Effector CD4-positive, alpha-beta T cell (primary cell): ENCODE measurements at regions not wholly inside any gene's neighbourhood (a gene's known extent, or its start where the extent isn't known, plus 50 kb on each side); places are given as distances from the start of the nearest gene placed in this dataset.
"Not testable (repeated sequence)": the region's sequence is repeated elsewhere in the genome, so short reads cannot be mapped to it uniquely, and the experiment has no call there.

ENCODE experiments used
- DNase-seq: peaks from one replicate; pipeline ENCODE4 v3.0.0-alpha.2; 2020

- no peak for DNase-seq
Measured at GRCh38 chr2:220377482-220378155, 750.2 kb downstream of the SLC4A3 start.

- DNase-seq: not testable (repeated sequence)
Measured at GRCh38 chr2:220387758-220388157, 760.3 kb downstream of the SLC4A3 start.

GRCh38 chr2:220393711-220394110 is 766.3 kb downstream of the SLC4A3 start:
- no peak for DNase-seq

GRCh38 chr2:220394433-220394832 is 767.0 kb downstream of the SLC4A3 start:
- no peak for DNase-seq

GRCh38 chr2:220396287-220396686 is 768.9 kb downstream of the SLC4A3 start:
- DNase-seq: no peak

- DNase-seq: no peak
Measured at GRCh38 chr2:220410296-220410695, 782.9 kb downstream of the SLC4A3 start.

GRCh38 chr2:220417503-220417902 is 790.1 kb downstream of the SLC4A3 start:
- no peak for DNase-seq

- no peak for DNase-seq
Measured at GRCh38 chr2:220419647-220420046, 792.2 kb downstream of the SLC4A3 start.

GRCh38 chr2:220420820-220421219 is 793.4 kb downstream of the SLC4A3 start:
- no peak for DNase-seq

- no peak for DNase-seq
Measured at GRCh38 chr2:220422676-220423075, 795.2 kb downstream of the SLC4A3 start.

- DNase-seq: no peak
Measured at GRCh38 chr2:220424561-220424960, 797.1 kb downstream of the SLC4A3 start.

- no peak for DNase-seq
Measured at GRCh38 chr2:220432645-220433044, 805.2 kb downstream of the SLC4A3 start.

GRCh38 chr2:220433131-220433530 is 805.7 kb downstream of the SLC4A3 start:
- DNase-seq: no peak

- no peak for DNase-seq
Measured at GRCh38 chr2:220434385-220434784, 807.0 kb downstream of the SLC4A3 start.

- DNase-seq: no peak
Measured at GRCh38 chr2:220437938-220438337, 810.5 kb downstream of the SLC4A3 start.

- DNase-seq: no peak
Measured at GRCh38 chr2:220440731-220441130, 813.3 kb downstream of the SLC4A3 start.

GRCh38 chr2:220441404-220441803 is 814.0 kb downstream of the SLC4A3 start:
- DNase-seq: no peak

GRCh38 chr2:220442012-220442411 is 814.6 kb downstream of the SLC4A3 start:
- DNase-seq: no peak

- DNase-seq: no peak
Measured at GRCh38 chr2:220445429-220446105, 818.1 kb downstream of the SLC4A3 start.

- DNase-seq: no peak
Measured at GRCh38 chr2:220446106-220446712, 818.8 kb downstream of the SLC4A3 start.

- no peak for DNase-seq
Measured at GRCh38 chr2:220450846-220451245, 823.4 kb downstream of the SLC4A3 start.

- no peak for DNase-seq
Measured at GRCh38 chr2:220451438-220451837, 824.0 kb downstream of the SLC4A3 start.

GRCh38 chr2:220452561-220452960 is 825.1 kb downstream of the SLC4A3 start:
- no peak for DNase-seq

- no peak for DNase-seq
Measured at GRCh38 chr2:220455351-220455990, 828.0 kb downstream of the SLC4A3 start.
